Occipital lobe (tissue), 1 donor: ENCODE measurements at regions not wholly inside any gene's neighbourhood (a gene's known extent, or its start where the extent isn't known, plus 50 kb on each side); places are given as distances from the start of the nearest gene placed in this dataset.
"Not testable (repeated sequence)": the region's sequence is repeated elsewhere in the genome, so short reads cannot be mapped to it uniquely, and the experiment has no call there.

Experiments used
- DNase-seq: peaks from one replicate; lab custom pipeline; 2025; lab: John Stamatoyannopoulos, UW

- no peak for DNase-seq
Observed at GRCh38 chr2:82155469-82155868, 1850.9 kb upstream of the LRRTM1 start.

DNA sequence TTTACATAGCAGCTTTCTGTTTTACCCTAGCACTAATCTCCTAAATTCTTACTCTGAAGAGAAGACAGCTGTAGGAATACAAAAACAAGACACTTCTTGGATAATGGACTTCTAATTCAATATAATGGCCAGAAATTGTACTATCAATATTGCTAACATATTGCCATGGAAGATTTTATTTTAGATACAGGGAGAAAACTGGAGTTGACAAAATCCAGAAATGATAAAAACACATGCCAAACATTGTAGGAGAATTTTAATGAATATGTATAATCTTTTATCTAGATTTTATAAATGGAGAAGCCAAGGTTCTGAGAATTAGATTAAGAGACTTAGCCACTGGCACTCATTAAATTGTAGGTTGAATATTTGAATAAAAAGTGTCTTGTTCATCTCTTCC is 1838.8 kb upstream of the LRRTM1 start:
- no peak for DNase-seq

DNA sequence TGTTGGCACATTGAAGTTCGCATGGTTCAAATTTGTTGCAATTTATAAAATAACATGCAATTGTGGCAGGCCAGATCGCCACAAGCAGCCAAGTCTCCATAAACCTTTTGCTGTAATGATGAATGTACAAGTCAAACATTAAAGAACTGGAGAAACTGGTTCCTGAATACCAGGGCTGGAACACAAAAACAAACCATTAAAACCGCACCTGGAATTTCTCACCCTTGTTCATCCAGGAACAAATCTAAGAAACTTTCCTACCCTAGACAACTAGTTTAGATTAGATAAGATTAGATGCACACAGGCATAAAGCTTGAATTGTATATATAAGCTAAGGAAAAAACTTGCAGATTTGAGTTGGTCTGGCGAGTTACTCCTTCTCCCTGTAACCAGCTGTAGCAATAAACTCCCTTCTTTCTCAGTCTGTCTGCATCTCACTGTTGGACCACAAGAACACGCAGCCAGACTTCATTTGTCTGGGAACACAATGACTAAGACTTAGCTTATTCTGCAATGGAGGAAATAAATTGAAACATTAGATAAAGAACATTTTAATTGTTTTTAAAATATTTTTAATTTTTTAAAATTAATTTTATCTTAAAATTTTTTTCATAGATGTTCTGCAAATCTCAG is 1835.5 kb upstream of the LRRTM1 start:
- DNase-seq = no peak

DNA sequence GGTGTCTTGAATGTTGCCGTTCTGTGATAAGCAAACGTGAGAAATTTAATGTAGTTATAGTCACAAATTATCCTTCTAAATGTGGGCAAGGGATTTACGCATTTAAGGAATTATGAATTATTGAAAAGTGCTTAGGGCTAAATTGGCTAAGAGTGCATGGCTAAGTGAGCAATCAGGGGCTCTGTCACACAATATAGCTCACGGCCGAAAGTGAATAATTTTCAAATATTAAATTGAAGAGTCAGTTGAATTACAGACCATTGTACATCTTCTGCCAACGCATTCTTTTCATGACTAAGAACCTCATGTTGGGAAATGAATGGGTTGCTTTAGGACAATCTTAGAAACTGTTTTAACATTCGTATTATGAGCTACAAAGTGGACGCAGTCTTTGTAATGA is 1832.9 kb upstream of the LRRTM1 start:
- no peak for DNase-seq

- DNase-seq = no peak
Observed at GRCh38 chr2:82128051-82128450, 1823.5 kb upstream of the LRRTM1 start.

GRCh38 chr2:82124629-82125028 is 1820.1 kb upstream of the LRRTM1 start:
- DNase-seq = no peak

GRCh38 chr2:82120654-82121053 is 1816.1 kb upstream of the LRRTM1 start:
- DNase-seq = no peak

GRCh38 chr2:82120115-82120514 is 1815.6 kb upstream of the LRRTM1 start:
- no peak for DNase-seq

DNA sequence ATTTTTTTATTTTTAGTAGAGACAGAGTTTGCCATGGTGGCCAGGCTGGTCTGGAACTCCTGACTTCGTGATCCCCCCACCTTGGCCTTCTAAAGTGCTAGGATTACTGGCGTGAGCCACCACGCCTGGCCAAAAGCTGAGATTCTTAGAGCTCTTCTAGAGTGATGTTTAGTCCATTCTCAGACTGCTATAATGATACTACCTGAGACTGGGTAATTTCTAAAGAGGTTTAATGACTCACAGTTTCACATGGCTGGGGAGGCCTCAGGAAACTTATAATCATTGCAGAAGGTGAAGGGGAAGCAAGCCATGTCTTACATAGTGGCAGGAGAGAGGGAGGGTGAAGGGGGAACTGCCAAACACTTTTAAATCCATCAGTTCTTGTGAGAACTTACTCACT is 1804.9 kb upstream of the LRRTM1 start:
- DNase-seq = no peak

DNA sequence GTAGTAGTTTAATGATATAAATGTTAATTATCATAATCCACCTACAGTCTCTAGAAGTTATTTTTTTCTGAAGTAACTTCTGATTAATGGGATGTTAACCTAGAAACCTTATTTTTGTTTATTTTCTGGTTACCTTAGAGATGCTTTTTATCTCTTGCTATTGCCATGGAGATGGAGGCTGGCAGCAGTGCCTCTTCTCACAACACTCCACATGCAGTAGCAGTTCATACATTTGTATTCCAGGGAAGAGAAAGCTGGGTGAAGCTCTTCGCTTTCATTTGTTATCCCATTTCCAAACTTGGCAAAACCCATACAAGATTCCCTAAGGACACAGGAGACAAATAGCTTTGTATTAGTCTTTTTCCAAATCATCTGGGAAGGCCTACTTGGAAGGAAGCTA is 1794.1 kb upstream of the LRRTM1 start:
- DNase-seq = no peak

DNA sequence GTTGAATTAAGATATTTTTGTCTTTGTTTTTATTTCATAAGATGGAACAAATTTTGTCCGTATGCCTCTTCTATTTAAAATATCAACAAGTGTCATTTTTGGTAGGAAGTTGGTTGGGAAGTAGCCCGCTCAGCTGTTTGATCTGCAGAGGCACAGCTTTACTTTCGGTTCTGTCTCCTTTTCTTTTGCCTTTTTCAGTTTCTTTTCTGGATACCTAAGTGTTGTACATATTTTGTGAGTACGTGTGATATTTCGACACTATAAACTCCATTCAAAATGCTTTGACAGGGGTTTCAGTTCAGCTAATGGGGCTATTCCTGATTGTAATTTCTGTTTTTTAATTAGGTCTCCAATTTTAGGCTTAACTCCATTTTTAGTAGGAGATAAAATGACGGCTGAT is 1785.0 kb upstream of the LRRTM1 start:
- DNase-seq = no peak

GRCh38 chr2:82084679-82085392 is 1780.3 kb upstream of the LRRTM1 start:
- no peak for DNase-seq

- no peak for DNase-seq
Observed at GRCh38 chr2:82075875-82076274, 1771.3 kb upstream of the LRRTM1 start.

DNA sequence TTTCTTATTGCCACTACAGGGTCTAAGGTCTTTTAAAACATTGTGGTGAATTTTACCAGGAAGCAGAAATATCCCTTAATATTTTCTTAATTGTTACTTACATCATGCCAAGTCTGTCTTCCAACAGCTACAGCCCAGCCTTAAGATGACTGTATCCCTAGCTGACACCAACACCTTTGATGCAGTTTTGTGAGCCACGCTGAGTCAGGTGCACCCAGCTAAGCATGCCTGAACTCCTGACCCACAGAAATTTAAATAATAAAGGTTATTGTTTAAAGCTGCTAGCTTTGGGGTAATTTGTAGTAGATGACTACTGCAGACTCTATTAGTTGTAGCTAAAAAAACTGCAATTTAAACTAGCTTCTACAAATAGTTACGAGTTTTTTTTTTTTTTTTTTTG is 1757.9 kb upstream of the LRRTM1 start:
- DNase-seq = no peak

GRCh38 chr2:82055846-82056245 is 1751.3 kb upstream of the LRRTM1 start:
- no peak for DNase-seq

DNA sequence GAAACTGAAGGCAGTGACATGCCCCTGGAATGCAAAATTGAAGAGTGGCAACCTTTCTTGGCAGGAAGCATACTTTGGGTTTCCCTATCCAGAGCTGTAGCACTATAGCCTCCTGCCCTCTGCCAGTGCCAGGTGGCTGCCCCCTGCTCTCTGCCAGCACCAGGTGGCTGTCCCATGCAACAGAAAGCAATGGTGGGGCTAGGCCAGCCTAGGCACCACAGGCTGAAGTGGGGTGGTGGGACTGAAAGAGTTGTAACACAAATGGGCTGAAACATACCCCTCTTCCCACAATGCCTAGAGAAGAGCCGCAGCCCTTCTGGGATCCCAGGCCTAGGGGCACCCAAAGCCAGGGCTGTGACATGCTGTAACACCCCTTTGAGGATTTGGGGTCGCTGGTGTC is 1739.3 kb upstream of the LRRTM1 start:
- no peak for DNase-seq

- DNase-seq = no peak
Observed at GRCh38 chr2:82027921-82028615, 1723.5 kb upstream of the LRRTM1 start.

GRCh38 chr2:82023710-82024109 is 1719.2 kb upstream of the LRRTM1 start:
- DNase-seq = no peak

- DNase-seq = no peak
Observed at GRCh38 chr2:82013641-82014040, 1709.1 kb upstream of the LRRTM1 start.

DNA sequence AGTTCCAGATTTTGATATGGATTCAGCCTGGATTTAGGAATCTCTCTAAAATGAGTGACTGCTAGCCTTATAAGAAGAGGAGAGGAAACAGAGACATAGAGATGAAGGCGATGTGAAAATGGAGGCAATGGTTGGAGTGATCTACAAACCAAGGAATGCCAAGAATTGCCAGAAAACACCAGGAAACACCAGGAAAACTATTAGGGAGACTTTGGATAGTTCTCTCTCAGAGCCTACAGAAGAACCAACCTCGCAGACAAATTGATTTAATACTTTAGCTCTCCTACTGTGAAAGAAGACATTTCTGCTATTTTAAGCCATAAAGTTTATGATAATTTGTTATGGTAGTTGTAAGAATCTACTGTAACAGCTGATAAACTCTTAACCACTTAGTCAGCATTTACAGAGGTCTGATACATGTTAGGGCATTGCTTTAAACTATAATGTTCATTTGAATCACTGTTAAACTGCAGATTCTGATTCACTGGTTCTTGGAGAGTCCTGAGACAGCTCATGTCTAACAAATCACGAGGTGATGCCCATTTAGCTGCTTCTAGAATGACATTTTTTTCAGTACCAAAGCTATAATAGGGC is 1702.6 kb upstream of the LRRTM1 start:
- no peak for DNase-seq

DNA sequence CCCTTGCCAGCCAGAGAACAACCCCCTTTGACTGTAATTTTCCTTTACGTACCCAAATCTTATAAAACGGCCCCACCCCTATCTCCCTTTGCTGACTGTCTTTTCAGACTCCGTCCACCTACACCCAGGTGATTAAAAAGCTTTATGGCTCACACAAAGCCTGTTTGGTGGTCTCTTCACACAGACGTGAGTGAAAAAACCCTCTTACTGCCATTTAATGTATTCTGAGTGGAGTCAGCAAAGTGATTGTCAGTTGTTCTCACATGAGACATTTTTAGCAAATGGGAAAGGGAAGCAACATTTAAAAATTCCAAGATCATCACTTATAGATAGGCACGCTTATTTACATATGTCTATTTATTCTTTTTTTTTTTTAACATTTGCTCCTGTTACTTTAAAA is 1701.3 kb upstream of the LRRTM1 start:
- DNase-seq = not testable (repeated sequence)

DNA sequence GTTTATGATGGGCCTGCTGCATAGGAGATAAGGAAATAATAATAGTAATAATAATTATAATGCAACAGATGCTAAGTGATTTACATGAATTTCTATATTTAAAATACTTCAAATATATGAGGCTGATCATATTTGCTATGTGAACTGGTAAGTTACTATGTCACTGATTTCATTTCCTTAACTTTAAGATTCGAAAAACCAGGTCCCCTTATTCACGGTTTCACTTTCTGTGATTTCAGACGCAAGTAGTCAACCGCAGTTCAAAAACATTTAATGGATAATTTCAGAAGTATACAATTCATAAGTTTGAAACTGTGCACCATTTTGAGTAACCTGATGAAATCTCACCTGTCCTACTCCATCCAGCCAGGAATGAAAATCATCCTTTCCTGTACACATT is 1697.1 kb upstream of the LRRTM1 start:
- no peak for DNase-seq

DNA sequence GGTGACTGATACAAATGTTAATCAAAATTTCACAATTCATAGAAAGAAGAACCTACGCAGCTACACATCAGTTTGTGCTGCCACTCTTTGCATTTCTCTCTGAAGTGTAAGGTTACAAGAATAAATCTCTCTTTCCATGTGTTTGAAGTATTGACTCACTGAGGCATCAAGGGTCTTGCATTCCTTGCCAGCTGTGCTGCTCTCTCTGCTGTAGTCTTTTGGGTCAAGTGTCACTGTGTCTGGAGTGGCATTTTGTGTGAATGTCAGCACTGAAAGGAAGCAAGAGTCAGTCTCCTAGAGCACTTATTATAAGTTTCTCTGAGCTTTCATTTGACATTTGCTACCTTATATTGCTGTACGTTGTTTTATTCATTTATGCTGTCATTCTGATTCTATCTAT is 1696.1 kb upstream of the LRRTM1 start:
- DNase-seq = no peak
